RWPE2 (cell line): ENCODE measurements at regions not wholly inside any gene's neighbourhood (a gene's known extent, or its start where the extent isn't known, plus 50 kb on each side); places are given as distances from the start of the nearest gene placed in this dataset.

ENCODE experiments used
- ATAC-seq: fragments of 200-7000 bp; cut with Tn5 transposase; 3 replicates; pipeline ENCODE4 v1.9.1; 2021; ENCODE audit warnings: low read depth
- DNase-seq: peaks from one replicate; pipeline ENCODE4 v3.0.0-alpha.2; 2020; ENCODE audit warnings: low spot score
- H3K27ac ChIP-seq: fragments of 450-650 bp; 2 replicates; pipeline ENCODE4 v1.5.1; 2017; ENCODE audit warnings: mild to moderate bottlenecking; ENCODE audit not compliant: poor library complexity, severe bottlenecking
- H3K27me3 ChIP-seq: fragments of 250-450 bp; sonication (Bioruptor Pico); 2 replicates; pipeline ENCODE4 v1.5.1; 2021; ENCODE audit warnings: mild to moderate bottlenecking, moderate library complexity; ENCODE audit not compliant: insufficient read depth, poor library complexity, severe bottlenecking
- H3K36me3 ChIP-seq: fragments of 250-450 bp; sonication (Bioruptor Pico); 2 replicates; pipeline ENCODE4 v1.5.1; 2020; ENCODE audit warnings: low read depth, mild to moderate bottlenecking, moderate library complexity
- H3K4me1 ChIP-seq: fragments of 250-450 bp; sonication (Bioruptor Pico); 2 replicates; pipeline ENCODE4 v1.5.1; 2021; ENCODE audit warnings: mild to moderate bottlenecking, moderate library complexity; ENCODE audit not compliant: insufficient read depth, poor library complexity, severe bottlenecking
- H3K4me3 ChIP-seq: fragments of 250-450 bp; sonication (Bioruptor Pico); 2 replicates; pipeline ENCODE4 v1.5.1; 2021; ENCODE audit warnings: mild to moderate bottlenecking, moderate library complexity; ENCODE audit not compliant: severe bottlenecking
- H3K9me3 ChIP-seq: fragments of 250-450 bp; sonication (Bioruptor Pico); 2 replicates; pipeline ENCODE4 v1.5.1; 2021; ENCODE audit warnings: mild to moderate bottlenecking, moderate library complexity; ENCODE audit not compliant: severe bottlenecking
- CTCF ChIP-seq: fragments of 450-650 bp; IDR thresholded peaks from one replicate; pipeline ENCODE4 v1.5.1; 2017; ENCODE audit warnings: mild to moderate bottlenecking, moderate library complexity; ENCODE audit not compliant: poor library complexity, severe bottlenecking

- Histone ChIP-seq H3K4me1 (no peaks in the 10 kb centered on the region), H3K27ac (no peak overlapping the region), H3K9me3 (no peaks in the 10 kb centered on the region), H3K4me3 (no peak overlapping the region), H3K27me3 (no peaks in the 10 kb centered on the region), H3K36me3 (no peaks in the 10 kb centered on the region)
- no peak for TF ChIP-seq CTCF
- ATAC-seq (no peak), DNase-seq (no peak)
Observed at GRCh38 chr2:142725386-142725785, 152.1 kb upstream of the KYNU start.

GRCh38 chr2:142724713-142725349 lies 152.6 kb upstream of the KYNU start:
- H3K27me3 ChIP-seq, result no peaks in the 10 kb centered on the region
- H3K27ac ChIP-seq, result no peak overlapping the region
- no peak for TF ChIP-seq CTCF
- no peak overlapping the region for H3K4me3 ChIP-seq
- H3K4me1 ChIP-seq, result no peaks in the 10 kb centered on the region
- ATAC-seq (no peak), DNase-seq (no peak)
- H3K36me3 ChIP-seq, result no peaks in the 10 kb centered on the region
- H3K9me3 ChIP-seq, result no peaks in the 10 kb centered on the region

- Histone ChIP-seq H3K4me3 (no peak overlapping the region), H3K27ac (no peak overlapping the region)
Observed at GRCh38 chr2:142724186-142724585, 153.3 kb upstream of the KYNU start.

GRCh38 chr2:142723236-142723635 lies 154.2 kb upstream of the KYNU start:
- Histone ChIP-seq H3K27me3 (no peaks in the 10 kb centered on the region), H3K36me3 (no peaks in the 10 kb centered on the region), H3K4me3 (no peak overlapping the region), H3K9me3 (no peaks in the 10 kb centered on the region), H3K27ac (no peak overlapping the region), H3K4me1 (no peaks in the 10 kb centered on the region)
- ATAC-seq (no peak), DNase-seq (no peak)
- TF ChIP-seq CTCF, result no peak

More at GRCh38 chr2:142724186-142724585, 153.3 kb upstream of the KYNU start:
- no peak for DNase-seq
- Histone ChIP-seq H3K27me3 (no peaks in the 10 kb centered on the region), H3K36me3 (no peaks in the 10 kb centered on the region), H3K9me3 (no peaks in the 10 kb centered on the region), H3K4me1 (no peaks in the 10 kb centered on the region)
- ATAC-seq, result no peak
- no peak for TF ChIP-seq CTCF

GRCh38 chr2:142722569-142722968 lies 154.9 kb upstream of the KYNU start:
- H3K27ac ChIP-seq, result no peak overlapping the region
- H3K36me3 ChIP-seq, result no peaks in the 10 kb centered on the region
- H3K27me3 ChIP-seq, result no peaks in the 10 kb centered on the region
- TF ChIP-seq CTCF, result no peak
- no peak overlapping the region for H3K4me3 ChIP-seq
- DNase-seq (no peak), ATAC-seq (no peak)
- H3K9me3 ChIP-seq, result no peaks in the 10 kb centered on the region
- no peaks in the 10 kb centered on the region for H3K4me1 ChIP-seq
